ENCODE measurements at regions not wholly inside any gene's neighbourhood (a gene's known extent, or its start where the extent isn't known, plus 50 kb on each side); places are given as distances from the start of the nearest gene placed in this dataset.

DNA sequence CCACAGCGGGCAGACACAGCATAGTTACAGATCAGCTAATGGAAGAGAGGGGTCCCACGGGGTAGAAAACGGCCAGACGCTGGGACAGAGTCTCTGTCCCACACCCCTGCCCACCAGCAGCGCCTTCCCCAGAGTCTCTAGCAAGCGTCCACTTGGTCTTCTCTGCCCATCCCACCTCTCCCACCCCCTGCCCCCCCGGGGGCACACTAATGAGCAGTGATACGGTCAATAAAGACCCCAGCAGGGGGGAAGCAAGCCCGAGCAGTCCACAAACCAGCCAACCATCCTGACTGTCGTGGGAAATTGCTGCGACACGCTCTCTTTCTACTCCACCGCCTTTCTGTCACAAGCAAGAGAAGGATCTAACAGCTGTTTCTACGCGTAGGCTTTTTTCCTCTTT is 374.7 kb downstream of the NPHP4 start:
- Histone ChIP-seq H3K27me3 (replicated peaks in 1 of 2; ENCODE audit: control insufficient read depth in 2 of 2, insufficient read depth in 2 of 2, low read length in 1 of 2) (no peaks in the 10 kb centered on the region; a peak in 1 of 4 replicates), H3K9ac (ENCODE audit: control insufficient read depth, insufficient read depth, low read length) (no peak overlapping the region), H3K36me3 (ENCODE audit: control insufficient read depth in 2 of 2, insufficient read depth in 2 of 2, low read length in 1 of 2) (no peaks in the 10 kb centered on the region), H4K20me1 (ENCODE audit: control insufficient read depth, insufficient read depth) (no peaks in the 10 kb centered on the region), H3K4me3 (no peak overlapping the region), H3K4me1 (ENCODE audit: control insufficient read depth, insufficient read depth, low read length) (no peaks in the 10 kb centered on the region), H3K27ac (ENCODE audit: control insufficient read depth, insufficient read depth) (no peak overlapping the region), H3K9me3 (replicated peaks; ENCODE audit: control insufficient read depth, insufficient read depth, low read length) (no peaks in the 10 kb centered on the region; the same call in 2 of the 3 replicates), H3K79me2 (ENCODE audit: control insufficient read depth, insufficient read depth, low read length) (no peaks in the 10 kb centered on the region), H2AFZ (ENCODE audit: control insufficient read depth, low read depth, low read length) (no peak overlapping the region), H3K4me2 (ENCODE audit: control insufficient read depth, insufficient read depth) (no peak overlapping the region)
- ChIA-PET POLR2A (no interaction called here), CTCF (no interaction called here), SMC1A (ENCODE audit: uncharacterized antibody, unreplicated experiment) (no interaction called here), RAD21 (ENCODE audit: unreplicated experiment) (no interaction called here)
- 34% methylated on average over 13 of the region's 15 CpGs for WGBS (ENCODE audit: insufficient coverage, insufficient replicate concordance, low lambda C conversion rate, missing lambda C conversion rate)
- intact Hi-C loops (cut with micrococcal nuclease; ENCODE audit: unreplicated experiment) (no loop called here), in situ Hi-C loops (cut with MboI) (no loop called here)
- DNase-seq (ENCODE audit: low read depth, low spot score), result no peak
- TF ChIP-seq ZNF217 (IDR thresholded peaks at IDR 0.05) (no peak), POLR2AphosphoS2 (IDR thresholded peaks at IDR 0.05; ENCODE audit: low read depth, low read length) (no peak), RCOR1 (conservative IDR thresholded peaks at IDR 0.05; ENCODE audit: low read depth, low read length) (no peak), ETV6 (conservative IDR thresholded peaks at IDR 0.05 in 1 of 2, IDR thresholded peaks at IDR 0.05 in 1 of 2; ENCODE audit: borderline replicate concordance in 1 of 2, low read depth in 1 of 2) (no peak), NFIC (IDR thresholded peaks at IDR 0.05; ENCODE audit: low read depth, low read length) (no peak), IKZF2 (IDR thresholded peaks at IDR 0.05) (no peak), NR2F1 (conservative IDR thresholded peaks at IDR 0.05) (no peak), RELA (IDR thresholded peaks at IDR 0.05; ENCODE audit: borderline replicate concordance, partially characterized antibody) (no peak), SRF (IDR thresholded peaks at IDR 0.05; ENCODE audit: low read depth in 2 of 2, low read length in 2 of 2) (no peak), BACH1 (IDR thresholded peaks at IDR 0.05; ENCODE audit: borderline replicate concordance) (no peak), TCF7 (IDR thresholded peaks at IDR 0.05; ENCODE audit: borderline replicate concordance) (no peak), CBFB (IDR thresholded peaks at IDR 0.05; ENCODE audit: low read depth) (no peak), PAX8 (IDR thresholded peaks at IDR 0.05) (no peak), IRF4 (IDR thresholded peaks at IDR 0.05; ENCODE audit: low read depth, low read length) (no peak)
- TF ChIP-seq, protein P1, sequence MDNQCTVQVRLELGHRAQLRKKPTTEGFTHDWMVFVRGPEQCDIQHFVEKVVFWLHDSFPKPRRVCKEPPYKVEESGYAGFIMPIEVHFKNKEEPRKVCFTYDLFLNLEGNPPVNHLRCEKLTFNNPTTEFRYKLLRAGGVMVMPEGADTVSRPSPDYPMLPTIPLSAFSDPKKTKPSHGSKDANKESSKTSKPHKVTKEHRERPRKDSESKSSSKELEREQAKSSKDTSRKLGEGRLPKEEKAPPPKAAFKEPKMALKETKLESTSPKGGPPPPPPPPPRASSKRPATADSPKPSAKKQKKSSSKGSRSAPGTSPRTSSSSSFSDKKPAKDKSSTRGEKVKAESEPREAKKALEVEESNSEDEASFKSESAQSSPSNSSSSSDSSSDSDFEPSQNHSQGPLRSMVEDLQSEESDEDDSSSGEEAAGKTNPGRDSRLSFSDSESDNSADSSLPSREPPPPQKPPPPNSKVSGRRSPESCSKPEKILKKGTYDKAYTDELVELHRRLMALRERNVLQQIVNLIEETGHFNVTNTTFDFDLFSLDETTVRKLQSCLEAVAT (IDR thresholded peaks at IDR 0.05), result no peak
- TF ChIP-seq, protein P2, sequence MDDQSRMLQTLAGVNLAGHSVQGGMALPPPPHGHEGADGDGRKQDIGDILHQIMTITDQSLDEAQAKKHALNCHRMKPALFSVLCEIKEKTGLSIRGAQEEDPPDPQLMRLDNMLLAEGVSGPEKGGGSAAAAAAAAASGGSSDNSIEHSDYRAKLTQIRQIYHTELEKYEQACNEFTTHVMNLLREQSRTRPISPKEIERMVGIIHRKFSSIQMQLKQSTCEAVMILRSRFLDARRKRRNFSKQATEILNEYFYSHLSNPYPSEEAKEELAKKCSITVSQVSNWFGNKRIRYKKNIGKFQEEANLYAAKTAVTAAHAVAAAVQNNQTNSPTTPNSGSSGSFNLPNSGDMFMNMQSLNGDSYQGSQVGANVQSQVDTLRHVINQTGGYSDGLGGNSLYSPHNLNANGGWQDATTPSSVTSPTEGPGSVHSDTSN (IDR thresholded peaks at IDR 0.05; ENCODE audit: insufficient replicate concordance, low read depth, low read length), result no peak
- TF ChIP-seq, protein P3, sequence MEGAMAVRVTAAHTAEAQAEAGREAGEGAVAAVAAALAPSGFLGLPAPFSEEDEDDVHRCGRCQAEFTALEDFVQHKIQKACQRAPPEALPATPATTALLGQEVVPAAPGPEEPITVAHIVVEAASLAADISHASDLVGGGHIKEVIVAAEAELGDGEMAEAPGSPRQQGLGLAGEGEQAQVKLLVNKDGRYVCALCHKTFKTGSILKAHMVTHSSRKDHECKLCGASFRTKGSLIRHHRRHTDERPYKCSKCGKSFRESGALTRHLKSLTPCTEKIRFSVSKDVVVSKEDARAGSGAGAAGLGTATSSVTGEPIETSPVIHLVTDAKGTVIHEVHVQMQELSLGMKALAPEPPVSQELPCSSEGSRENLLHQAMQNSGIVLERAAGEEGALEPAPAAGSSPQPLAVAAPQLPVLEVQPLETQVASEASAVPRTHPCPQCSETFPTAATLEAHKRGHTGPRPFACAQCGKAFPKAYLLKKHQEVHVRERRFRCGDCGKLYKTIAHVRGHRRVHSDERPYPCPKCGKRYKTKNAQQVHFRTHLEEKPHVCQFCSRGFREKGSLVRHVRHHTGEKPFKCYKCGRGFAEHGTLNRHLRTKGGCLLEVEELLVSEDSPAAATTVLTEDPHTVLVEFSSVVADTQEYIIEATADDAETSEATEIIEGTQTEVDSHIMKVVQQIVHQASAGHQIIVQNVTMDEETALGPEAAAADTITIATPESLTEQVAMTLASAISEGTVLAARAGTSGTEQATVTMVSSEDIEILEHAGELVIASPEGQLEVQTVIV (IDR thresholded peaks at IDR 0.05; ENCODE audit: borderline replicate concordance, partially characterized antibody), result no peak
- BruUV-seq (replicated peaks), result no TSS peak
- no peak for FAIRE-seq
- ATAC-seq, result no peak
